ENCODE measurements at regions not wholly inside any gene's neighbourhood (a gene's known extent, or its start where the extent isn't known, plus 50 kb on each side); places are given as distances from the start of the nearest gene placed in this dataset.
"Not testable (repeated sequence)": the region's sequence is repeated elsewhere in the genome, so short reads cannot be mapped to it uniquely, and the experiment has no call there.

GRCh38 chr12:124088217-124088907, 115.3 kb downstream of the ZNF664 start (continued):
- TF ChIP-seq HDAC6 (IDR thresholded peaks at IDR 0.05; ENCODE audit: low read depth, low read length) (no peak), EP300 (IDR thresholded peaks at IDR 0.05; ENCODE audit: borderline replicate concordance in 1 of 2, low read depth in 2 of 2, low read length in 2 of 2) (no peak), EGR1 (IDR thresholded peaks at IDR 0.05; ENCODE audit: borderline replicate concordance, low read depth, low read length) (no peak), SRF (IDR thresholded peaks at IDR 0.05; ENCODE audit: low read depth, low read length) (no peak), POU5F1 (IDR thresholded peaks at IDR 0.05; ENCODE audit: low read depth, low read length) (no peak), FOSL1 (IDR thresholded peaks at IDR 0.05; ENCODE audit: insufficient read depth, low read depth, low read length) (no peak)

- H3K18ac ChIP-seq (ENCODE audit: extremely low read depth, low read length); H4K91ac ChIP-seq (replicated peaks; ENCODE audit: insufficient read length, low read length); H3K56ac ChIP-seq (replicated peaks; ENCODE audit: insufficient read length, low read depth, low read length); H4K5ac ChIP-seq (ENCODE audit: insufficient read length, low read depth, low read length); H3K14ac ChIP-seq (ENCODE audit: insufficient read length); H3K9ac ChIP-seq (replicated peaks in 1 of 4; ENCODE audit: extremely low read depth in 1 of 4, low read depth in 3 of 4, low read length in 3 of 4); H3K23ac ChIP-seq (ENCODE audit: insufficient read length); H4K20me1 ChIP-seq (replicated peaks in 1 of 2; ENCODE audit: control insufficient read depth in 1 of 2, insufficient read depth in 2 of 2, low read length in 2 of 2); H2BK5ac ChIP-seq (ENCODE audit: low read depth, low read length); H2AFZ ChIP-seq (ENCODE audit: low read length); H2BK120ac ChIP-seq (replicated peaks; ENCODE audit: low read depth, low read length); H2BK20ac ChIP-seq (ENCODE audit: low read length); H3K4me2 ChIP-seq (ENCODE audit: insufficient read depth in 1 of 2, low read depth in 2 of 2, low read length in 2 of 2); H2BK15ac ChIP-seq (ENCODE audit: low read length); H3K79me1 ChIP-seq (ENCODE audit: low read depth, low read length); H4K8ac ChIP-seq (ENCODE audit: extremely low read depth, insufficient read depth, low read length); DNase-seq (ENCODE audit: low read depth in 1 of 2, low spot score in 2 of 2); H3K79me2 ChIP-seq (ENCODE audit: control insufficient read depth in 1 of 2, insufficient read depth in 2 of 2, low read length in 2 of 2); H2BK12ac ChIP-seq (ENCODE audit: low read depth, low read length); H3K4ac ChIP-seq (replicated peaks; ENCODE audit: insufficient read length, low read depth, low read length); H3K4me1 ChIP-seq (replicated peaks in 1 of 4; ENCODE audit: control insufficient read depth in 3 of 4, insufficient read depth in 4 of 4, low read length in 3 of 4); POLR2A ChIA-PET (ENCODE audit: partially characterized antibody); H3K4me3 ChIP-seq (ENCODE audit: extremely low read depth in 1 of 4, insufficient read depth in 2 of 4, low read depth in 3 of 4, low read length in 4 of 4); FAIRE-seq; H3K36me3 ChIP-seq (ENCODE audit: control insufficient read depth in 2 of 4, insufficient read depth in 4 of 4, low read length in 3 of 4); H3K27me3 ChIP-seq (replicated peaks in 1 of 4; ENCODE audit: control insufficient read depth in 3 of 4, extremely low read depth in 1 of 4, insufficient read depth in 3 of 4, low read length in 3 of 4); H3K27ac ChIP-seq (ENCODE audit: low read depth, low read length); H2AK5ac ChIP-seq (ENCODE audit: low read depth, low read length): not testable (repeated sequence)
- Histone ChIP-seq H3K9me3 (ENCODE audit: insufficient read depth in 2 of 2, low read depth in 1 of 2, low read length in 1 of 2) (peaks cover 0 to 13% of the 10 kb centered on the region in 2 experiments; a peak in 2 of 4 replicates), H3K23me2 (ENCODE audit: low read depth, low read length) (peaks cover 13% of the 10 kb centered on the region; the same call in 1 of the 2 replicates)
- 86% methylated on average over 7 of the region's 11 CpGs; no CpG with 5 or more reads in 1 of the 2 experiments for WGBS, 2 experiments (ENCODE audit: extremely low coverage in 1 of 2, insufficient coverage in 1 of 2, insufficient read length in 1 of 2, insufficient replicate concordance in 2 of 2, low coverage in 1 of 2, low lambda C conversion rate in 2 of 2, missing lambda C conversion rate in 1 of 2)
- CTCF ChIA-PET (ENCODE audit: partially characterized antibody), result interaction anchor here (0.6 to 1.5 kb wide), 3 partner anchors 11 to 303 kb away, joined by 3 to 4 read pairs (median 4); no protein-coding TSS in a partner anchor
Observed at GRCh38 chr12:124089181-124089914, 116.3 kb downstream of the ZNF664 start.
